Lung microvascular endothelial cell (primary cell): ENCODE measurements at regions not wholly inside any gene's neighbourhood (a gene's known extent, or its start where the extent isn't known, plus 50 kb on each side); places are given as distances from the start of the nearest gene placed in this dataset.

Source experiments
- DNase-seq, 2 donors: peaks; one replicate each; pipeline versions ENCODE4 v3.0.0 to v3.0.0-alpha.2; 2010; ENCODE audit warnings: low read depth in 2 of 2

DNA sequence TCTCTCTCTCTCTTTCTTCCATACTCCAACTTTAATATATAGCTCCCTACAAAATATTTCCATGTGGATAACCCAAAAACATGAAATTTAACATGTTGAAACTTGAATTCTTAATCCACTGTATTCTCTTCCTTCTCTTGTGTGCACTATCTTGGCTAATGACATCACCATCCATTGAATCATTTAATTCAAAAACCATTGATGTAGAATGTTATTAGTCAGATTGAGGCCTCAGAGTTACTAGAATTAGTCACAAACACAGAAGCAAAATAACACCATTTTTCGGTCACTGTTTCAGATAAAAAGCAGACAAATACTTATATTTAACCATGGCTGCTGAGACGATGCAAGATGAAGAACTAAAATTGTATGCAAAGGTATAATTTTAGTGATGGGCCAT, 256.9 kb upstream of the LRRC3B start:
- no peak for DNase-seq

DNA sequence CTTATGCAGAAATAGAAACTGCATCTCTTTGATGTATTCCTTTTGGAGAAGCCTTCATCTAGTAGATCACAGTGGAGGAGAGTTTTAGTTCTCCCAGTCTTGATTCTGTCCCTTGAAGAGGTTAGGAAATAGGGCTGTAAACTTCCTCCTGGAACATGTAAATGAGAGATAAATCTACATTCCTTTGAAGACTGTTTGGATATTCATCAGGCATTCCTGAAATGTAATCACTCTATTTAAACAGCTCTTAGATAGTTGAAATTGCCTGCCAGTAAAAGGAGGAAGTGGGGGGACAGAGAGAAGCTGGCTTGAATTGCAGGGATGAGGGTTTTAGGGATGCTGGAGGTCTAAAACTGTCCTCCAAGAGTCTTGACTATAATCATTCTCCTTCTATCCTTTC, 254.3 kb upstream of the LRRC3B start:
- no peak for DNase-seq

DNA sequence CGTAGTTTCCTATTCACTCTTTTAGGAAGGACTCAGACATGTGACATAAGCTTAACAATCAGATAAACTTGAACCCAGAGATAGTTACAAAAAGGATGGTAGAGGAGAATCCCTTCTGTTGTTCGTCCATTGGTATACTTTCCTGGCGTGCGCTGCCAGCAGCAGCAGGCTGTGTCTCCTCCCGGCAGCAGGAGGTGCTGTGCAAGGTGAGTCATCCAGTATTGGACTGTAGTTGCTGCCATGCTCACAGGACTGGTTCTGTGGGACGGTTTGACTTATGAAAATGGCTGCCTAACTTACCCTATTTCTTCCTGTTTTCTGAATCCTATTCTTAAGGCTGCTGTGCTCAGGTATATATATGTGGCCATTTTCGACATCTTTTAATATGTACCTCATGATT, 253.4 kb upstream of the LRRC3B start:
- DNase-seq, result no peak

DNA sequence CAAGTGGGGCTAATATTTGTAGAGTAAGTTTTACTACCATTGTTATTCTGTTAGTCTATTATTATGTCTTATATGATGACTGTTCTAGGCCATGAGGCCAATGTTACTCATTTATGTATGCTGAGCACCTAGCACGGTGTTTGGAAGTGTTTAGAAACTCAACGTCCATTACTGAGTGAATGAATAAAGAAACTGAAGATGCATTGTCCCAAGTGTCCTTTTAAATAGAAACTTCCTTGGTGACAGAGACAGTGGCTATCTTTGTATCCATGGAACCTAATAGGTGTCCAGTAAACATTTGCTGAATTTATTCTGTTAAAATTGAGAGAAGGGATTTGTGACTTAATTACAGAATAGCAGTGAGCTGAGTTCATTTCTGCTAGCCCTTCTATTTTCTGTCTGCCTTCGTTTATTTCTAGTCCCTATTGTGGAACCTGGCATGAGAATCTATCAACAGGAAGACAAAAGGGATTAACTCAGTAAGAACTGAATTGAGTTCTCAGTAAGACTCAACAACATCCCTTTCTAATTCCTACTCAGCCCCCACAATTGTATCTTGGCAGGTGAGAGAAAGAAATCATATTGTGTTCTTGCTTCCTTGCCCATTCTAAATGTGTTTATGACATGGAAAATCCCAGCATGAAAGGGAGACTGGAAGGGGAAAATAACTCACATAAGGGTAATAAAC, 246.6 kb upstream of the LRRC3B start:
- no peak for DNase-seq

DNA sequence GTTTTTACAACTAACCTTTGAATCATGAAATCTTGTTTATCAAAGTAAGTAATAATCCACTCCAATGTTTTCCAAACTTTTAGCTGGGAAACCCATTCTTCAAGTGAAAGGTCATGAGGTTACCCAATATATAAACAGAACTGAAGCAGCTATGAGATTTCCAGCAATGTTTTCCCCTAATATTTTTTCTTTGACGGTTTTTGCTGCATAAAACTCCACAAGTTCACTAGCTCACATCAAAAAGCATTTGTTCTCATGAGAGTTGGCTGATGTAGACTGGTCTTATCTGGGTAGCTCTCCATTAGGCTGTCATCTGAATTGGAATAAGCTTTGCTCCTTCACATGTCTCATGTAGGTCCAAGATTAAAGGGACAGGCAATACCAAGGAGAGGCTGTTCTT, 241.2 kb upstream of the LRRC3B start:
- DNase-seq, result no peak

DNA sequence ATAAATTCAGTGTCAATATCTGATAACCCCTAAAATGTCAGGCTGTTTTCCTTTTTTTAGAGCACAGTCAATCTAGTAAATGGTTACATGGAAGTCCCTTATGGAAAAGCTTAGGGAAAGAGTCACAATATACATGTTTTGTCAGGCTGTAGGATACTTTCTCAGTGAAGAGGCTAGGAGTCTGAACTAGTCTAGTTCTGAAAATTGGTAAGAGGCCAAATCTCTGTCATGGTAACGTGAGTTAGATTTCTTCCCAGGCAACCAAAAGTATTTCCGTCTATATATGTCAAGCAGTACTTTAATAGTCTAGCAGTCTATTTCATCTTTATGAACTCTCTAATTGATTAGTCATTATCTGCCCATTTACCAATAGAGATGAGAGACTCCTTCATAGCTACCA, 215.9 kb upstream of the LRRC3B start:
- DNase-seq, result no peak

DNA sequence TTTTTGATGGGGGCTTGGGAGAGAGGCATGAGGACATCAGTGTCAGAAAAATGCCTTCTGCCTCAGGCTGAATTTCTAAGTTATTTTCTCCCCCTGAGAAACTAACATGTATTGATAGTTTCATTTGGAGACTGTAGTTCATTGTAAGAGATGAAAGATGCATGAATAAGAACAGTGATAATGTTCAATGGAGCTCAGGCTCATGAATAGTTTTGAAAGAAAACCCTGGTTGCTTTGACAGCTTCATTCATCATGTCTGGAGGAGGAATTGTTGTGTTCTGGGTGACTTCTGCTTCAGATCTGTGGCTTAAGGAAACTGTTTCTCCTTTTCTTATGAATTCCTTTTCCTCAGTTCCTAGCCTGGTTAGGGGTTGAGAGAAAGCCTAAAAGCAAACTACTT, 204.0 kb upstream of the LRRC3B start:
- no peak for DNase-seq

DNA sequence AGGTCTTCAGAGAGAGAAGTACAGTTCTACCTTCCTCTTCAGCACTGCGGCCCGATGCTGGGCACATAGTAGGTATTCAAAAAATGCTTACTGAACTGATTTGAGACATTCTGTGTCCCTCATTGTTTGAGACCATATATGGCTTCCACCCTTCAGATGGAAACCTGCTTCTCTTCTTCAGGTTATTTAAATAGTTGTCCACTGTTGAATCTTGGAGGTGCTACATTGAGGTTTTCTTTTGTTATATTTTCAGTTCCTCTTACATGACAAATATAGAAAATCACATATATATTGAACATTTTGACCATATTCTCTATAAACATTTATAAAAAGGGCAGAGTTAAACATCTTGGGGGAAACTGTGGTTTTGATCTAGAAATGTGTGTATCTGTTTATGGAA, 200.2 kb upstream of the LRRC3B start:
- no peak for DNase-seq

DNA sequence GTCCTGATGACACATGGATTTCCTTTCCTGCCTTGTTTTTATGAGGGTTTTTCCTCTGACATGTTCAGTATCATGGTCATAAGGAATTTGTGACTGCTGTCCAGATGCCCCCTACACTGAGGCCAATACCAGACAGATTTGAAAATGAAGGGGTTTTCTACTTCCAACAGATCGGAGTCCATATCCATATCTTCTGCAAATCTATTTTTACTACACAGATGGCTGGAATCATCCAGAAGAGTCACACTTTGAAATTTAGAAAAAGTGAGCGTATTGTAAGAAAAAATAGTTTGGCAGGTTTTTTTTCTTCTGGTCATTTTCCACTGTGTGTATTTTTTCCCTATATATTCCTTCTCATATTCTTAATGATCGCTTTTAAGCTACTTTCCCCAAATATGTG, 197.5 kb upstream of the LRRC3B start:
- no peak for DNase-seq

DNA sequence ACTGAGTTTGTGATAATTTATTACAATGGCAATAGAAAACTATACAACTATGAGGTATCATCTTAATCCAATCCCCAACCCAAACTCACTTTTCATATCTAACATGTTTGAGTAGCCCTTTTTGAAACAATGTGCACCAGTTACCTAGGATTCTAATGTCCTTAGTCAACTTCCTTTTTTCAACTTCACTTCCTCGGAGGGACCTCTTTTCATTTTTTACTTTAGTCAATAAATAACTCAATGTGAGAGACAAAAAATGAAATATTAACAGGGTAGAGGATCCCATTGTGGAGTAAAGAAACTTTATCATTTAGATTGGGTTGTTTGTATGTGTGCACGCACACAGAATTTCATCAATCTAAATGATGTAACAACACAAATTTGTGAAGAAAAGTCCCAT, 193.6 kb upstream of the LRRC3B start:
- no peak for DNase-seq

DNA sequence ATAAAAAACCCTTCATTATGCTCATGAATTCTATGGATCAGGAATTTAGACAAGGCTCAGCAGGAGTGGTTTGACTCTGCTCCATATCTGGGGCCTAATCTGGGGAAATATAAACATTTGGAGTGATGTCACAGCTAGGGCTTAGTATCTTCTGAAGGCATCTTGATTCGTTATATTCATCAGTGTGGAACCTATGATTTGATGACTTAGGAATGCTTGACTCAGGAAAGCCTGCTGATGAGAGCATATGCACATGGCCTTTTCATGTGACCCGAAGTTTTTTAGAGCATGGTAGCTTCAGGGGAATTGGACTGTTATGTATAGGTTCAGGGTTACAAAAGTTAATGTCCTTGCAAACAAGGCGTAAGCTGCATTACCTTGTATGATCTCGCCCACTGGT, 184.9 kb upstream of the LRRC3B start:
- DNase-seq, result no peak

DNA sequence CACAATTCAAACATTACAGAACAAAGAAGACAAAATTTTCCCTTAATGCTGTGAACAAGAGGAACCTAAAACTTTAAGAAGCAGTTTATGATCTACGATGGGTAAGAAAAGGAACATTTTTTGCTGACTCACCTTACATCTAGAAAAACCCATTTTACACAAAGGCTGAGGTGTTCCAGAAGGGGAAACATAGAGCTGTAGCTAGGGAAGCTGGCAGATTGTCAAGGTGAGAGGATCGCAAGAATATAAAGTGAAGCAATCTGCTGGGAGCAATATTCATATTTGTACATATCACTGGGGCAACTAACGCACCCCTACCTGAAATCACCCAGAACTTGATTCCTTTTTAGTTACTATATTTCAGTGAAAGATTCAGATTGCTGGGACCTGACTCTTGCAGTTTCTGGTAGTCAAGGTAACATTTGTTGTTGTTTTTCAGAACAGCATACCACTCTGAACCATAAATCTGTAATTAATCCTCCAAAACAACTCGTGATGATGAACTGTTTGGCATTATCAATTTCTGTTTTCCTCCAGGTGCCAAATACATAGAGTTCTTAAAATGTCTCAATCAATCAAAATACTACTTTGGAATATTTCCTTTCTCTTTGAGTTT, 184.1 kb upstream of the LRRC3B start:
- no peak for DNase-seq

DNA sequence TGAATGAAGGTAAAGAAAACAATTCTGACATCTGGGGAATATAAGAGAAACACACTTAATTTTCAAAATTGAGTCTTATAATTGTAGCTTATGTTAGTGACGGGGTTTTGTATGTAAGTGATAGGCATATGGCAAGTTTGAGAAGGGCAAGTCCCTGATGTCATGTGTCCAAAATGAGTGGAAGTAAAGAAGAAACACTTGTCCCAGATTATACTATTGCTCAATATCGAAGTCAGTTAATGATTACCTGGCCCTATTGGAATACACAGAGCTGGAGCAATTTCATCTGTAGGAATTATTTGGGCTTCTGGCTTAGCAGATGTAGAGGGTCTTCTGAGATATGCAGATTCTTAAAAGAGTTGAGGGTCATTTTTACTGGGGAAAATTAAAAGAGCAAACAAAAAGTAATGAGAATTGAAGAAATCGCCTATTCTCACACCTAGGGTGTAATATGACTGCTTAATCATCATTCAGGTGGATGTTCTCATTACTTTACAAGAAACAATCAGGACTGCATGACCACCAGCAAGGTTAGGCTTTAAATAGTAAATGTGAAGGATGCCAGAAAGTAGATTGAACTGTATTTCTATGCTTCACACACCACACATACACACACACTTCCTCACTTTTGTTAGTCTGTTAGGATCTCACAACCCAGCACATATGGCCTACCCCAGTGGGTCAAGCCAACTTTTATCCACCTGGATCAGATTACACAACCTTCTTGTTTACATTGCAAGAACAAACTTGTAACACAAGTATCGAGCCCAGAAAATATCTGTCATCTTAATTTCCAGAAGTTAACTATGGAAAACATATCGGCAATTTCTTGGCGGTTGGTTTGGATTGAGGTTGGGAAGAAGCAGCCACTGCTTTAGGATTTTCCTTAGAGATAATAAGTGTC, 183.3 kb upstream of the LRRC3B start:
- no peak for DNase-seq

DNA sequence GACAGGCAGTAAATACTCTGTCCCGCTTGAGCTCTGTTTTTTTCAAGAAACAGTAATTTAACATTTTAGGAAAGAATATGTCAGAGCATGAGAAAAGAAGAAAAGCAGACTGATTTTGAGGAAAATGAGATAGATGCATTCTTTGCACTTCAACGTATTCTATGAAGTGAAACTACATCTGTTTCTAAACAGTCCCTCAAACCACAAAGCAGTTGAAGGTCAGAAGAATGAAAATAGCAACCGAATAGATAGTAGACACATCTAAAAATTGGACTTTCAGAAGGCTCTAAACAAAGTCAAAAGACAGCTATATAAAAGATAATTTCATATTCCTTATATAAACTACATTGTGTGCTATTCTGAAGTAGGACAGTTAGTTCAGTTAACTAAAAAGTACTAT, 172.6 kb upstream of the LRRC3B start:
- DNase-seq, result no peak

DNA sequence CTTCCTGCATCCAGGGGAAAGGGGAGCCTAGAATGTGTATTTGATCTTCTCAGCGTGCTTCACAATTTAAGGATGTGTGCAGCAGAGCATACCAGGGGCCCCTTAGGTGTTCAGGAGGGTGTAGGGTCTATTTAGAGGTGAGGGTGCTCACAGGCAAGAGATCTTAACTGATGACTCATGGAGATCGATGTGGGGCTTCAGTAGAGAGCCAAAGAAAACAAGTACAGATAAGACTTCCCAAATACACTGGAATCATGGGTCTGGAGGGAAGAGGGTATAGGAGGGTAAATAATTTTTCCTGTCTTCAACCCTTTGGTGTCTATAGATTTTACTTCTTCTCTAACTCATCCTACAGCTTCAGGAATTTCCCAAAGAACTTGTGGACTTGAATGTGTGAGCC, 170.2 kb upstream of the LRRC3B start:
- DNase-seq, result no peak

DNA sequence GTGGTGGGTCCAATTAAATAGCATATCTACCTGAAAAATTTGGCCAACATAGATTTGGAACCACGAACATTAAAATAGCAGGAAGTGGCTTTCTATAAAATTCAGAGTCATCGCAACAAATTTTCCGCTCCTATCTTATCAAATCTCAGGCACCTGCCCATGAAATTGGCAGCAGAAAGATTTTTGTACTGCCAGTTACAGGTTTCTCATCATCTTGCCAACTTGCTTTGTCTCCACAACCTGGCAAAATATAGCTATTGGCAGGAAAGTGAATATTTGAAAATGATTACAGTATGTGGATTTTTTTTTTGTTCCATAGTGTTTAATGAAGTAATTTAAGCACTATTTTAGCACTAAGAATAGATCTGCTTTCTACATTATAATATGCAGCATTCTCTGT, 161.6 kb upstream of the LRRC3B start:
- no peak for DNase-seq

DNA sequence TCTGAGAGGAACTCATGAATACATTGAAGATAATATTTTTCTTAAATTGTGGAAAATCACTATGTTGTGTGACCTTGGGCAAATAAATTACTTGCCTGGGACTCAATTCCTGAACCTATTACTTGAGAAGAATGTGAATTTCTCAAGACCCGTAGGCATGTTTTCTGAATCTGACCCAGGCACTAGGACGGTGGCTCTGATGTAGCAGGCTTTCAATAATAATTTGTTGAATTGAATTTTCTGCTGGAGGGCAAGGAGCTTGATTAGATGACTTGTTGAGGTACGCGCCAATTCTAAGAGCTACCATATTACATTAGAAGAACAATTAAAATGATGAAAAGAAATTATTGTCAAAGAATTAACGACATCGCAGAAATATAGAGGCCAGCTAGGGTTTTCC, 150.2 kb upstream of the LRRC3B start:
- no peak for DNase-seq

DNA sequence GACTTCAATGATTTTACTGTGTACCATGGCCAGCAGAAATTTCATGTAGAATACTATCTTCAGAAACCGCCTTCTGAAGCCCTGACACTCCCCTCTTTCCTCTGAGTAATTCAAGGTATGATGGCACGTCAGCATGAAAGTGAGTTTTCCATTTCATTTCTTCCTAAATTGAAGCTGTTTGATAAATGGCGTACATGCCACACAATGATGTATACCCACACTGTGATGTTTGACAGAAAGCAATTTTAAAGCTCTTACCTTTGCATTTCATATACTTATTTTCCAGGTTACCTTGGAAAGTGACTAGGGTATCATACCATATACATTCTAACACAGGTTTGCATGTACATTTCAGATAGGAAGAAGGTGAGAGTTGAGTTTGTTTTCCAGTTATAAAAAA, 147.9 kb upstream of the LRRC3B start:
- DNase-seq, result no peak

DNA sequence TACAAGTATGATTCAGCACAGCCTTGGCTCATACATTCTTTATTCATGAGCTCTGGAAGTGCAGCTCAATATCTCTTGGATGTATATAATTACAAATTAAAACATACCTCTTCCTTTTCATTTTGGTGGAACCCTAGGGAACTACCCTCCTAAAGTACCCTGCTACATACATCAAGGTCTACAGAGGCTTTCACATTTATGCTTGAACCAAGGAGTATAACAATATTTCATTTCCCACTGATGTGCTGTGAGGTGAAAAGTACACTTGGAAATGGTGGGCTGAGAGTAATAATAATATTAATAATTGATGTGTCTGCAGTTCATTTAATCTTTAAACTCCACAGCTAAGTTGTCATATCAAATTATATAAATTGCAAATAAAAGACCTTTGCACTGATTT, 142.2 kb upstream of the LRRC3B start:
- DNase-seq, result no peak

DNA sequence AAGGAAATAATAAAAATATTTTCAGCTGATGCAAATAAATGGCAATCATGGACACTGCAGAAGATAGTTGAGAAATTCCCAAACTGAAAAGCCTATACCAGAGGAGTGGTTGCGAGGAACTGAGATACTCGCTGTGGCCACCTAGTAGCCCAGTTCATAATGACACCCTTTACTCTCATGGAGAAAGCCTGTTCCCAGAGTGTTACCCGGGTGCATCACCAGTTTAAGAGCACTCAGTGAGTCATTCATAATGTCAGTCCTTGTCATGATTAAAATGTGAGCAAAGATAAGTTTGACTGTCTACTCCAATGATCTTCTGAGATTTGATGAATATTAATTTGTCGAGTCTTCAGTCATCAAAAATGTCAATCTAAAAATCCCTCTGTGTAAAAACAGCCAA, 138.4 kb upstream of the LRRC3B start:
- DNase-seq, result no peak

DNA sequence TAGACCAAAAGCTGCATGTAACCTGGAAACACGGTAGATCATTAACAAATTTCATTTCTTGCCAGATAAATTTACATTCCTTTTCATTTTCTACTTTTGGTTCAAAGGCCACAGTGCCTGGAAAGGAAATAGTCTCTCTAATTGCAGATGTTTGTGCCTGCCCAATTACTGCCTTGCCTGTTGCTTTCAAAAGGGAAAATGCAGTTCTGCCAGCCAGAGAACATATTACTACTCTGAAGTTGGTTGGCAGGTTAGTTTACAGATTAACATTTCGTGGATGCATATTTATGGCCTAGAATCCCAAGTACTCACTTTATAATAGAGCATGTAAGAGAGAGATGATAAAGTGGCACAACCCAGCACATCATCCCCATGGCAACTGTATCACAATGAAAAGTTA, 124.3 kb upstream of the LRRC3B start:
- DNase-seq, result no peak

DNA sequence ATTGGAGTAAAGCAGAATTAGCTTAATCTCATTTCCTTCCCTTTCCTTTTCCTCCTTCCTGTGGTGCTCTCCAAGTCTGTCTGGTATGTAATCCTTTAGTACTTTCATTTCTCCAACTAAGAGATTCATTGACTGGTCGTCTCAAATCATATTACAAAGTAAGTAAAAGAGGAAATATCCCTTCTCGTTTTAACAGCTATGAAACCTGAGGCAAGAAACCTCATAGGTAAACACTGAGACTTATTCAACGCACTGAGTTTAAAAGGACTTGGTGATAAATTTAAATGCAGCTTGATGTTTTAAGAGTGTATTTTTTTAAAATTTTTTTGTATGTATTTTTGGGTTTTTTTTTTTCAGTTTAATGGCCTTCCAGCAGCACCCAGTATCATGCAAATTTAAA, 117.2 kb upstream of the LRRC3B start:
- DNase-seq, result no peak
